GM12878 (cell line): ENCODE measurements at regions not wholly inside any gene's neighbourhood (a gene's known extent, or its start where the extent isn't known, plus 50 kb on each side); places are given as distances from the start of the nearest gene placed in this dataset.

Experiments used
- ATAC-seq: fragments of 200-7000 bp; cut with Tn5 transposase; 3 replicates; pipeline ENCODE4 v1.9.1; 2020; ENCODE audit warnings: mild to moderate bottlenecking, moderate library complexity
- BruUV-seq: library from RNA; stranded (reverse); fragments of 400-500 nt; replicated peaks from 2 replicates; lab custom pipeline; 2021; lab: Mats Ljungman, UMichigan
- CTCF ChIA-PET: fragments of 300-600 bp; sonication (Branson Sonifier 250); formaldehyde crosslinking; extraction: SDS; loops from one replicate; lab custom pipeline; 2021; ENCODE audit warnings: inconsistent platforms; lab: Yijun Ruan, JAX
- POLR2A ChIA-PET: fragments of 350-600 bp; formaldehyde crosslinking; extraction: SDS; loops from one replicate; lab custom pipeline; 2021; ENCODE audit warnings: inconsistent platforms; lab: Charles Lee
- RAD21 ChIA-PET: fragments of 300-600 bp; sonication (Branson Sonifier 250); formaldehyde crosslinking; loops from one replicate; lab custom pipeline; 2023; ENCODE audit warnings: antibody characterized with exemption; ENCODE audit not compliant: unreplicated experiment; lab: Charles Lee
- SMC1A ChIA-PET: fragments of 300-600 bp; sonication (Branson Sonifier 250); formaldehyde crosslinking; loops from one replicate; lab custom pipeline; 2023; ENCODE audit not compliant: unreplicated experiment, uncharacterized antibody; lab: Charles Lee
- DNase-seq: peaks from one replicate; pipeline ENCODE4 v3.0.0-alpha.2; 2011; ENCODE audit warnings: low read depth, low spot score
- FAIRE-seq: peaks from 3 replicates; lab custom pipeline; 2011; peaks lifted over from hg19 to GRCh38; lab: Jason Lieb, UNC
- H2AFZ ChIP-seq: 2 replicates; pipeline ENCODE4 v1.6.0; 2011; ENCODE audit warnings: low read depth, low read length, control low read depth; ENCODE audit not compliant: control insufficient read depth
- H3K27ac ChIP-seq: 2 replicates; pipeline ENCODE4 v1.5.1; 2011; ENCODE audit warnings: control low read depth; ENCODE audit not compliant: control insufficient read depth, insufficient read depth
- H3K27me3 ChIP-seq, 2 experiments: replicated peaks in 1 of 2; 2 replicates each; pipeline versions ENCODE4 v1.6.0 to v1.6.1; 2011; ENCODE audit warnings: low read length in 1 of 2; ENCODE audit not compliant: control insufficient read depth in 2 of 2, insufficient read depth in 2 of 2
- H3K36me3 ChIP-seq, 2 experiments: 2 replicates each; pipeline ENCODE4 v1.5.1; 2011; ENCODE audit warnings: low read length in 1 of 2; ENCODE audit not compliant: control insufficient read depth in 2 of 2, insufficient read depth in 2 of 2
- H3K4me1 ChIP-seq: 2 replicates; pipeline ENCODE4 v1.6.1; 2011; ENCODE audit warnings: mild to moderate bottlenecking, low read length, moderate library complexity, mixed read lengths; ENCODE audit not compliant: control insufficient read depth, insufficient read depth
- H3K4me2 ChIP-seq: 2 replicates; pipeline ENCODE4 v1.6.0; 2011; ENCODE audit warnings: control low read depth; ENCODE audit not compliant: control insufficient read depth, insufficient read depth
- H3K4me3 ChIP-seq: fragments of 200-600 bp; sonication (generic); 2 replicates; pipeline ENCODE4 v1.5.1; 2016
- H3K79me2 ChIP-seq: 2 replicates; pipeline ENCODE4 v1.6.0; 2011; ENCODE audit warnings: low read length; ENCODE audit not compliant: control insufficient read depth, insufficient read depth
- H3K9ac ChIP-seq: 2 replicates; pipeline ENCODE4 v1.8.0; 2011; ENCODE audit warnings: low read length, control low read depth, mixed read lengths; ENCODE audit not compliant: control insufficient read depth, insufficient read depth
- H3K9me3 ChIP-seq: replicated peaks from 3 replicates; pipeline ENCODE4 v1.5.1; 2011; ENCODE audit warnings: mild to moderate bottlenecking, low read length; ENCODE audit not compliant: control insufficient read depth, insufficient read depth
- H4K20me1 ChIP-seq: 2 replicates; pipeline ENCODE4 v1.6.0; 2011; ENCODE audit not compliant: control insufficient read depth, insufficient read depth
- CREM ChIP-seq: IDR thresholded peaks from 2 replicates; pipeline ENCODE4 v1.6.1; 2014; ENCODE audit warnings: antibody characterized with exemption, low read depth
- EP300 ChIP-seq, 2 experiments: fragments of 150-350 bp in 1 of 2; IDR thresholded peaks; 2 replicates each; pipeline ENCODE4 v1.6.1; 2011 to 2012; ENCODE audit warnings: low read depth in 2 of 2, low read length in 2 of 2, borderline replicate concordance in 1 of 2, improper control_type of control experiment in 1 of 2, inconsistent platforms in 1 of 2; ENCODE audit not compliant: control insufficient read depth in 1 of 2
- NR2C1 ChIP-seq: fragments of 450-650 bp; IDR thresholded peaks from 2 replicates; pipeline ENCODE4 v1.6.1; 2017; ENCODE audit warnings: antibody characterized with exemption, mild to moderate bottlenecking, moderate library complexity
- RB1 ChIP-seq: fragments of 450-650 bp; formaldehyde crosslinking; IDR thresholded peaks from 2 replicates; pipeline ENCODE4 v1.6.1; 2017; ENCODE audit warnings: mild to moderate bottlenecking, borderline replicate concordance
- RCOR1 ChIP-seq: conservative IDR thresholded peaks from 2 replicates; pipeline ENCODE4 v1.6.1; 2012; ENCODE audit warnings: low read depth, low read length, improper control_type of control experiment
- RFX5 ChIP-seq: IDR thresholded peaks from 2 replicates; pipeline ENCODE4 v1.6.1; 2011; ENCODE audit warnings: low read depth, low read length, improper control_type of control experiment
- SP1 ChIP-seq: IDR thresholded peaks from one replicate; pipeline ENCODE4 v1.6.1; 2011; ENCODE audit warnings: low read depth, low read length
- TCF12 ChIP-seq: IDR thresholded peaks from 2 replicates; pipeline ENCODE4 v1.6.1; 2011; ENCODE audit warnings: low read depth, mild to moderate bottlenecking, low read length
- ZNF274 ChIP-seq: IDR thresholded peaks from one replicate; pipeline ENCODE4 v1.8.0; 2011; ENCODE audit not compliant: insufficient read length, insufficient read depth
- WGBS: methylation state at CpG from one replicate; pipeline ENCODE4 v1.1.6; 2016; ENCODE audit warnings: low lambda C conversion rate; ENCODE audit not compliant: insufficient replicate concordance, insufficient coverage; ENCODE audit errors: missing lambda C conversion rate; 5-methylcytosine and 5-hydroxymethylcytosine counted together
- in situ Hi-C: fragments of 300-500 bp; cut with MboI; formaldehyde crosslinking; loops from 9 replicates; pipeline ENCODE4 v1.14.3; 2018; ENCODE audit warnings: mixed read lengths
- intact Hi-C: fragments of 100-400 bp; cut with micrococcal nuclease; formaldehyde crosslinking; loops from one replicate; pipeline ENCODE4 v1.14.2; 2022; ENCODE audit not compliant: unreplicated experiment
- TF ChIP-seq, protein P1 (sequence below), 3 experiments: IDR thresholded peaks in 2 of 3; conservative IDR thresholded peaks in 1 of 3; 2 replicates each; pipeline ENCODE4 v1.5.1; 2011; ENCODE audit warnings: low read depth in 3 of 3, low read length in 3 of 3, mild to moderate bottlenecking in 3 of 3, control low read depth in 2 of 3, moderate library complexity in 2 of 3, inconsistent platforms in 1 of 3, mixed read lengths in 1 of 3; ENCODE audit not compliant: control insufficient read depth in 2 of 3, insufficient read depth in 1 of 3; ENCODE audit errors: extremely low read depth in 1 of 3
- TF ChIP-seq, protein P2 (sequence below): IDR thresholded peaks from 2 replicates; pipeline ENCODE4 v1.6.1; 2012; ENCODE audit warnings: low read depth, low read length, improper control_type of control experiment
- TF ChIP-seq, protein P3 (sequence below): fragments of 450-650 bp; formaldehyde crosslinking; IDR thresholded peaks from 2 replicates; pipeline ENCODE4 v1.4.0; 2022; ENCODE audit warnings: mild to moderate bottlenecking, moderate library complexity

DNA sequence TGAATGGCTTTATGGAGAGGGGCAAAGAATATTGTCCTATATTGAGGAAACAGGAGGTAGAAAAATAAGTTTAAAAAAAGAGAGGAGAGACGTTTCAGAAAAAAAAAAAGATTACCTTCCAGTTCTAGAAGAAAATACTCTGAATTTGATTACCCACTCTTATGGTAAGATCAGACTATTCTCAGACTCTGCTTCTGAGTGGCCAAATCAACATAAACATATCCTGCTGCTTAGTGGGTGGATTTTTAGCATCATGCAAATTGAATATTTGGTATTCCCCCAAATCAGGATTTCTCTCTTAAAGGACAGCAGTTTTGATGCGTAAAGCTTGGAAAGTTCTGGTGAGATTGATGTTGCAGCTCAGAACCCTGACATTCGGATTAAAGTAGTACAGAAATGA, 946.6 kb downstream of the TFAP2A start:
- no peak overlapping the region for H3K4me3 ChIP-seq
- ChIA-PET POLR2A (no interaction called here), SMC1A (interaction anchor here (1.3 kb wide), 1 partner anchor 9 kb away, joined by 3 read pairs; no protein-coding TSS in a partner anchor), RAD21 (no interaction called here), CTCF (no interaction called here)
- no peak overlapping the region for H3K9ac ChIP-seq
- no peak overlapping the region for H3K4me2 ChIP-seq
- 25% methylated on average over 2 of the region's 3 CpGs for WGBS
- no peak for FAIRE-seq
- TF ChIP-seq RB1 (no peak), ZNF274 (no peak)
- H2AFZ ChIP-seq, result no peak overlapping the region
- no peaks in the 10 kb centered on the region for H3K4me1 ChIP-seq
- no TSS peak for BruUV-seq
- intact Hi-C loops (no loop called here), in situ Hi-C loops (no loop called here)
- H3K36me3 ChIP-seq, result no peaks in the 10 kb centered on the region
- DNase-seq, result no peak
- no peaks in the 10 kb centered on the region for H3K9me3 ChIP-seq
- no peaks in the 10 kb centered on the region for H3K27me3 ChIP-seq
- H4K20me1 ChIP-seq, result no peaks in the 10 kb centered on the region
- no peaks in the 10 kb centered on the region for H3K79me2 ChIP-seq
- no peak for ATAC-seq
- H3K27ac ChIP-seq, result no peak overlapping the region

DNA sequence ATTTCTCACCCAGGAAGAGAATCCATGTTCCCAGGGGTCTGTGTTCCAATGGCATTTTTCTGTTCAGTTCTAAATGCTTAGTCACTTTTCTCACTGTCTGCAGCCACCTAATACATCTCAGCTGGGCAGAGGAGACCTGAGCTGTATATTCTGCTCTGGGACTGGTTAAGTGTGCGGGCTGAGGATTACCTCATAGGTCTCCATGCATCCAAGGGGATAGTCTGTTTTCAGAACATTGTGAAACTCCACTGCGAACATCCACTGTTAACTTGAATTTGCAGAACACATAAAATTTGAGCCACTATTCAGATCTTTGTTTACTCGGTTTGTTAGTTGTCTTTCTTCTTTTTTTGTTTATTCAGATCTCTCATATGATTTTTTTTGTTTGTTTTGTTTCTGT, 947.1 kb downstream of the TFAP2A start:
- H3K36me3 ChIP-seq, result no peaks in the 10 kb centered on the region
- ChIA-PET RAD21 (no interaction called here), SMC1A (interaction anchor here (1.0 to 1.3 kb wide), 3 partner anchors 10 to 50 kb away, joined by 3 to 4 read pairs (median 3); no protein-coding TSS in a partner anchor), POLR2A (no interaction called here), CTCF (interaction anchor here (0.8 kb wide), 1 partner anchor 8 kb away, joined by 3 read pairs; no protein-coding TSS in a partner anchor)
- H2AFZ ChIP-seq, result no peak overlapping the region
- H4K20me1 ChIP-seq, result no peaks in the 10 kb centered on the region
- no peak overlapping the region for H3K27ac ChIP-seq
- WGBS, result 22% methylated on average over 3 of the region's 3 CpGs
- H3K79me2 ChIP-seq, result no peaks in the 10 kb centered on the region
- H3K4me2 ChIP-seq, result no peak overlapping the region
- DNase-seq (no peak), ATAC-seq (no peak), FAIRE-seq (no peak)
- H3K9ac ChIP-seq, result no peak overlapping the region
- no TSS peak for BruUV-seq
- intact Hi-C loops, result no loop called here
- H3K4me1 ChIP-seq, result no peaks in the 10 kb centered on the region
- no peaks in the 10 kb centered on the region for H3K9me3 ChIP-seq
- H3K4me3 ChIP-seq, result no peak overlapping the region
- H3K27me3 ChIP-seq, result no peaks in the 10 kb centered on the region
- in situ Hi-C loops, result no loop called here
- TF ChIP-seq SP1, result no peak
- no peak for TF ChIP-seq NR2C1
- TF ChIP-seq, protein P1, sequence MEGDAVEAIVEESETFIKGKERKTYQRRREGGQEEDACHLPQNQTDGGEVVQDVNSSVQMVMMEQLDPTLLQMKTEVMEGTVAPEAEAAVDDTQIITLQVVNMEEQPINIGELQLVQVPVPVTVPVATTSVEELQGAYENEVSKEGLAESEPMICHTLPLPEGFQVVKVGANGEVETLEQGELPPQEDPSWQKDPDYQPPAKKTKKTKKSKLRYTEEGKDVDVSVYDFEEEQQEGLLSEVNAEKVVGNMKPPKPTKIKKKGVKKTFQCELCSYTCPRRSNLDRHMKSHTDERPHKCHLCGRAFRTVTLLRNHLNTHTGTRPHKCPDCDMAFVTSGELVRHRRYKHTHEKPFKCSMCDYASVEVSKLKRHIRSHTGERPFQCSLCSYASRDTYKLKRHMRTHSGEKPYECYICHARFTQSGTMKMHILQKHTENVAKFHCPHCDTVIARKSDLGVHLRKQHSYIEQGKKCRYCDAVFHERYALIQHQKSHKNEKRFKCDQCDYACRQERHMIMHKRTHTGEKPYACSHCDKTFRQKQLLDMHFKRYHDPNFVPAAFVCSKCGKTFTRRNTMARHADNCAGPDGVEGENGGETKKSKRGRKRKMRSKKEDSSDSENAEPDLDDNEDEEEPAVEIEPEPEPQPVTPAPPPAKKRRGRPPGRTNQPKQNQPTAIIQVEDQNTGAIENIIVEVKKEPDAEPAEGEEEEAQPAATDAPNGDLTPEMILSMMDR (IDR thresholded peaks at IDR 0.05 in 2 of 3, conservative IDR thresholded peaks at IDR 0.05 in 1 of 3; ENCODE audit: control insufficient read depth in 2 of 3, extremely low read depth in 1 of 3, insufficient read depth in 1 of 3, low read depth in 3 of 3, low read length in 3 of 3), result no peak
- TF ChIP-seq RCOR1, result no peak
- TF ChIP-seq, protein P2, sequence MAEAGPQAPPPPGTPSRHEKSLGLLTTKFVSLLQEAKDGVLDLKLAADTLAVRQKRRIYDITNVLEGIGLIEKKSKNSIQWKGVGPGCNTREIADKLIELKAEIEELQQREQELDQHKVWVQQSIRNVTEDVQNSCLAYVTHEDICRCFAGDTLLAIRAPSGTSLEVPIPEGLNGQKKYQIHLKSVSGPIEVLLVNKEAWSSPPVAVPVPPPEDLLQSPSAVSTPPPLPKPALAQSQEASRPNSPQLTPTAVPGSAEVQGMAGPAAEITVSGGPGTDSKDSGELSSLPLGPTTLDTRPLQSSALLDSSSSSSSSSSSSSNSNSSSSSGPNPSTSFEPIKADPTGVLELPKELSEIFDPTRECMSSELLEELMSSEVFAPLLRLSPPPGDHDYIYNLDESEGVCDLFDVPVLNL, result no peak
- no peak for TF ChIP-seq EP300 (IDR thresholded peaks at IDR 0.05; ENCODE audit: borderline replicate concordance in 1 of 2, control insufficient read depth in 1 of 2, low read depth in 2 of 2, low read length in 2 of 2)
- no peak for TF ChIP-seq RFX5
- TF ChIP-seq TCF12, result no peak
- no peak for TF ChIP-seq CREM
- TF ChIP-seq, protein P3, sequence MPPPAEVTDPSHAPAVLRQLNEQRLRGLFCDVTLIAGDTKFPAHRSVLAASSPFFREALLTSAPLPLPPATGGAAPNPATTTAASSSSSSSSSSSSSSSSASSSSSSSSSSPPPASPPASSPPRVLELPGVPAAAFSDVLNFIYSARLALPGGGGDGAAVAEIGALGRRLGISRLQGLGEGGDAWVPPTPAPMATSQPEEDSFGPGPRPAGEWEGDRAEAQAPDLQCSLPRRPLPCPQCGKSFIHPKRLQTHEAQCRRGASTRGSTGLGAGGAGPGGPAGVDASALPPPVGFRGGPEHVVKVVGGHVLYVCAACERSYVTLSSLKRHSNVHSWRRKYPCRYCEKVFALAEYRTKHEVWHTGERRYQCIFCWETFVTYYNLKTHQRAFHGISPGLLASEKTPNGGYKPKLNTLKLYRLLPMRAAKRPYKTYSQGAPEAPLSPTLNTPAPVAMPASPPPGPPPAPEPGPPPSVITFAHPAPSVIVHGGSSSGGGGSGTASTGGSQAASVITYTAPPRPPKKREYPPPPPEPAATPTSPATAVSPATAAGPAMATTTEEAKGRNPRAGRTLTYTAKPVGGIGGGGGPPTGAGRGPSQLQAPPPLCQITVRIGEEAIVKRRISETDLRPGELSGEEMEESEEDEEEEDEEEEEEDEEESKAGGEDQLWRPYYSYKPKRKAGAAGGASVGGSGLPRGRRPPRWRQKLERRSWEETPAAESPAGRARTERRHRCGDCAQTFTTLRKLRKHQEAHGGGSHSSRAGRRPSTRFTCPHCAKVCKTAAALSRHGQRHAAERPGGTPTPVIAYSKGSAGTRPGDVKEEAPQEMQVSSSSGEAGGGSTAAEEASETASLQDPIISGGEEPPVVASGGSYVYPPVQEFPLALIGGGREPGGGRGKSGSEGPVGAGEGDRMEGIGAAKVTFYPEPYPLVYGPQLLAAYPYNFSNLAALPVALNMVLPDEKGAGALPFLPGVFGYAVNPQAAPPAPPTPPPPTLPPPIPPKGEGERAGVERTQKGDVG (CRISPR knock-in tag), result no peak
